HT-29 (cell line): ENCODE measurements at regions not wholly inside any gene's neighbourhood (a gene's known extent, or its start where the extent isn't known, plus 50 kb on each side); places are given as distances from the start of the nearest gene placed in this dataset.

ENCODE experiments used
- DNase-seq: peaks from one replicate; pipeline ENCODE4 v3.0.0-alpha.2; 2015; ENCODE audit warnings: low spot score

- no peak for DNase-seq
These were observed 337.7 kb upstream of the MYT1L start for GRCh38 chr2:2668681-2669265.

GRCh38 chr2:2667690-2668089 lies 336.6 kb upstream of the MYT1L start:
- no peak for DNase-seq

- no peak for DNase-seq
These were observed 334.7 kb upstream of the MYT1L start for GRCh38 chr2:2665834-2666133.

- DNase-seq: no peak
These were observed 334.1 kb upstream of the MYT1L start for GRCh38 chr2:2664989-2665833.

GRCh38 chr2:2663401-2664036 lies 332.4 kb upstream of the MYT1L start:
- no peak for DNase-seq

- peak; percentile 9 for DNase-seq
These were observed 331.8 kb upstream of the MYT1L start for GRCh38 chr2:2662847-2663356.

- DNase-seq: no peak
These were observed 331.2 kb upstream of the MYT1L start for GRCh38 chr2:2662037-2662846.

- DNase-seq: no peak
These were observed 329.8 kb upstream of the MYT1L start for GRCh38 chr2:2660789-2661355.

- DNase-seq: no peak
These were observed 326.3 kb upstream of the MYT1L start for GRCh38 chr2:2657121-2657962.

GRCh38 chr2:2656115-2657011 lies 325.3 kb upstream of the MYT1L start:
- no peak for DNase-seq

- no peak for DNase-seq
These were observed 324.5 kb upstream of the MYT1L start for GRCh38 chr2:2655453-2656114.

GRCh38 chr2:2653231-2653630 lies 322.2 kb upstream of the MYT1L start:
- DNase-seq: no peak

- DNase-seq: no peak
These were observed 319.7 kb upstream of the MYT1L start for GRCh38 chr2:2650608-2651375.

GRCh38 chr2:2649109-2650072 lies 318.3 kb upstream of the MYT1L start:
- no peak for DNase-seq

GRCh38 chr2:2648094-2648493 lies 317.0 kb upstream of the MYT1L start:
- DNase-seq: no peak

GRCh38 chr2:2647141-2647541 lies 316.1 kb upstream of the MYT1L start:
- peak; percentile 10 for DNase-seq

GRCh38 chr2:2646433-2647051 lies 315.5 kb upstream of the MYT1L start:
- no peak for DNase-seq
